ENCODE measurements at regions not wholly inside any gene's neighbourhood (a gene's known extent, or its start where the extent isn't known, plus 50 kb on each side); places are given as distances from the start of the nearest gene placed in this dataset.

DNA sequence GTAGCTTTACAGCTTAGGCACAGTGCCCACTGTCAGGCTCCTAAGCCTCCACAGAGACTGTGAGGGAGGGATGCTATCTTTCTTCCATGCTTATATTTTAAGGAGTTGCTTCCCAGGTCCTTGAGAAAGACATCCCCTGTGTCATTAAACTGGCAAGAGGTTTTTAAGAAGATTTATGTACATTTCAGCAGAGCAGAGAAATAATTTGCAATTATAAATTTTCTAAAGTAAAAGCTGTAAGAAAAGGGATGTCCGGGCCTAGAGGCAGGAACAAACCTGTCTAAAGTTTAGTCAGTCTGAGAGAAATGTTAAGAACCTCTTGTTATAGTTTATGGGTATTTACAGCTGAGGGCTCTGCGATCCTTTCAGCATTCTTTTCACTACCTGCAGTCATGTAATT, 716.1 kb downstream of the SLC16A7 start:
- no peak overlapping the region for H3K27ac ChIP-seq
- TF ChIP-seq, protein P1, sequence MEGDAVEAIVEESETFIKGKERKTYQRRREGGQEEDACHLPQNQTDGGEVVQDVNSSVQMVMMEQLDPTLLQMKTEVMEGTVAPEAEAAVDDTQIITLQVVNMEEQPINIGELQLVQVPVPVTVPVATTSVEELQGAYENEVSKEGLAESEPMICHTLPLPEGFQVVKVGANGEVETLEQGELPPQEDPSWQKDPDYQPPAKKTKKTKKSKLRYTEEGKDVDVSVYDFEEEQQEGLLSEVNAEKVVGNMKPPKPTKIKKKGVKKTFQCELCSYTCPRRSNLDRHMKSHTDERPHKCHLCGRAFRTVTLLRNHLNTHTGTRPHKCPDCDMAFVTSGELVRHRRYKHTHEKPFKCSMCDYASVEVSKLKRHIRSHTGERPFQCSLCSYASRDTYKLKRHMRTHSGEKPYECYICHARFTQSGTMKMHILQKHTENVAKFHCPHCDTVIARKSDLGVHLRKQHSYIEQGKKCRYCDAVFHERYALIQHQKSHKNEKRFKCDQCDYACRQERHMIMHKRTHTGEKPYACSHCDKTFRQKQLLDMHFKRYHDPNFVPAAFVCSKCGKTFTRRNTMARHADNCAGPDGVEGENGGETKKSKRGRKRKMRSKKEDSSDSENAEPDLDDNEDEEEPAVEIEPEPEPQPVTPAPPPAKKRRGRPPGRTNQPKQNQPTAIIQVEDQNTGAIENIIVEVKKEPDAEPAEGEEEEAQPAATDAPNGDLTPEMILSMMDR (IDR thresholded peaks at IDR 0.05) = no peak
- no peak for TF ChIP-seq ZFX (IDR thresholded peaks at IDR 0.05; ENCODE audit: borderline replicate concordance)

DNA sequence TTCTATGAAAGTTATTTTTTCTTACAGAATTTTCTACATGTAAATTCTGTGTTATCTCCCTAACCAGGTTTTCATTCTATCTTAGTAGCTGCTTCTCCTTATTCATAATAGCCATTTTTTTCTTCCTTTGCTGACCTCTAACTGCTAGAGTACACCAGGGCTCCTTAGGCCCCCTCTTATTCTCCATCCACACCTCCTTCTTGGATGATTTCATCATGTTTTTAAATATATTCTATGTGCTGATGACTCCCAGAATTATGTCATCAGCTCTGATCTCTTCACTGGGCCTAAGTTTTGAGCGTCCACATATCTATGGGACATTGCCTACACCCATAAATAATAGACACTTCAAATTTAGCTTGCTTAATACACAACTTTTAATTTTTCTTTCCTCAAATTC, 721.5 kb downstream of the SLC16A7 start:
- no peak overlapping the region for H3K27ac ChIP-seq
- TF ChIP-seq, protein P1 (IDR thresholded peaks at IDR 0.05) = no peak
- TF ChIP-seq ZFX (IDR thresholded peaks at IDR 0.05; ENCODE audit: borderline replicate concordance) = no peak

DNA sequence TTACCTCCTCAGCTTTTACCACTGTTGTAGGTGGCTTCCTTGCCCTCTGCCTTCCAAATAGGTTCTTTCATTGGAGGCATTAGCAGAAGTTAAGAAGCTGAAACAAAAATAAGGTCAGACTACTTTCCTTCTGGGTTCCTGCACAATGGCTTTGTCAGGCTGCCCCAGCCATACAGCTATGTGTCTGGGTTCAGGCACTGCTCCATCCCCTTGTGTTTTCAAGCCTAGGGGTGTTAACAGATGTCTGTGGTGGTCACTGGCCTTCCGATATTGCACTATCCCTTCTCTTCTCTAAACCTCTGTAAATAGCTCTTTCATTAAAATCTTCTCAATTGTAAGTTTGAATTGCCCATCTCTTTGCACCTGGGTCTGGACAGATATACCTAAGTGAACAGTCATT, 728.9 kb downstream of the SLC16A7 start:
- H3K27ac ChIP-seq = no peak overlapping the region
- TF ChIP-seq ZFX (IDR thresholded peaks at IDR 0.05; ENCODE audit: borderline replicate concordance) = no peak
- TF ChIP-seq, protein P1 (IDR thresholded peaks at IDR 0.05) = no peak

DNA sequence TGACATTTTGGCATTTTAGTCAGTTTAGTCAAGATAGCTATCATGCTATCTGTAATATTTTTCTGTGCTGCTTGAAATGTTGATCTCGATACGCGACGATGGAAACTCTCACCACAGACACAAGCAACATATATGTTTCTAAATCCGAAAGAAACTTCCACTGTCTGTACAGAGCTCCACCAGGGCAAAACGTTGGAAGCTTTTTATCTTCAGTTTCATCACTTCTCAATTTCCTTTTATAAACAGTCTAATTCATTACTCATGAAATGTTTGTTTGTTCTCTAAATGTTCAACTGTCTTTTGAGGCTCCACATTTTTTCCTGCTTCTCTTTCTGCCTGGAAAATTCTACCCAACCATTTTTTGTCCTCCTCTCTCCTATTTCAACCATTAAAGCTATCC, 737.6 kb downstream of the SLC16A7 start:
- TF ChIP-seq, protein P1 (IDR thresholded peaks at IDR 0.05) = no peak
- TF ChIP-seq ZFX (IDR thresholded peaks at IDR 0.05; ENCODE audit: borderline replicate concordance) = no peak
- H3K27ac ChIP-seq = no peak overlapping the region

DNA sequence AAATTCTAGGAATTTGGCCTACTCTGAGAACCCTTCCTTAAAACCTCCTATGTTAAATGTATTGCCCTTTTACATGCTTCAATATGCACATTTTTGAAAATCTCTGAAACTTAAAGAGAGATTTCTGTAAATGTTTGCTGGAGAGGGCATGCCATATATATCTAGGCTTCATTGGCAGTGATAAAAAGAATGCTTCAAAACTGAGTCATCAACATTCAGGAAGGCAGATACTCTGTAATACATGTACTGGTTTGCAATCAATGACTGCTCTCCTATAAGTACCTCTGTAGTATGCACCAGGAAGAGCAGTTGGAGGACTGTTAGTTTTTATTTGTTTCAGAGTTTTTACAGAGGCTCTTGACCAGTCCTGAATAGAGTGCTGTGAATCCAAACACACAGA, 739.9 kb downstream of the SLC16A7 start:
- no peak overlapping the region for H3K27ac ChIP-seq
- no peak for TF ChIP-seq ZFX (IDR thresholded peaks at IDR 0.05; ENCODE audit: borderline replicate concordance)
- TF ChIP-seq, protein P1 (IDR thresholded peaks at IDR 0.05) = no peak

DNA sequence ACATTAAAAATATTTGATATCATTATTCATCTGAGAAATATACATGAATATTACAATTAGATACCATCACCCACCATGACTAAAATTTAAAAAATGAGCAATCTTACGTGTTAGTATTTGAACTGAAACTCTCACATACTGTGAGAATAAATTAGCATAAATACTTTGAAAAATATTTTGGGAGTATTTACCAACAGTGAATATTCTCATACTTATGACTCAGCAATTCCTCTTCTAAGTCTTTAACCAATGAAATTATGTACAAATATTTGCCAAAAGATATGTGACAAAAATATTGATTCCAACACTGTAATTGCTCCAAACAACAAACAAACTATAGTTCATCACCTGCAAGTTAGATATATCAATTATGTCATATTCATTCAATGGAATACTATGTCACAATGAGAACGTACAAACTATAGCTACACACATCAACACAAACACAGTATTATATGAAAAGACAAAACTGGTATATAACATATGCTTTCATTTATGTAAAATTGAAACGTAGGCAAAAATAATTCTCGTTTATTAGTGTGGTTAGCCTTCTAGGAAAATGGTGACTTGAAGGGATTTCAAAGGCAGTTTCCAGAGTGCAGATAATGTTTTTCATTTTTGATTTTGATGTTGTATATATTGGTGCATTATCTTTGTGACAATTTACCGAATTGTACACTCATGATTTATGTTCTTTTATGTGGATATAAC, 742.2 kb downstream of the SLC16A7 start:
- TF ChIP-seq, protein P1 (IDR thresholded peaks at IDR 0.05) = no peak
- no peak for TF ChIP-seq ZFX (IDR thresholded peaks at IDR 0.05; ENCODE audit: borderline replicate concordance)
- H3K27ac ChIP-seq = no peak overlapping the region

DNA sequence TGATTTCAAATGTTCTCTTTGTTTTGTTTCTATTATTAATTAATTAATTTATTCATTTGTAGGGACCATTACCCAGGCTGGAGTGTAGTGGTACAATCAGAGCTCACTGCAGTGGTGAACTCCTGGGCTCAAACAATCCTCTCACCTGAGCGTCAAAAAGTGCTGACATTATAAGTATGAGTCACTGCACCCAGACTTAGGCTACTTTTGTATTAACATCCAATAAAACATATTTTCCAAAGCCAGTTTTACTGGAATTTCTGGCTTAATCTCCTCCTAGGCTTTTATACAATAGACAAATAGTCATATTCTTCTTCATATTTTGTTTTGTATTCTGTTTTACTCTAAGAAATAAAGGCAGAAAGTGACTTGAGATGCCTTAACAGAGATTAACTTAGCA, 749.6 kb downstream of the SLC16A7 start:
- no peak for TF ChIP-seq ZFX (IDR thresholded peaks at IDR 0.05; ENCODE audit: borderline replicate concordance)
- TF ChIP-seq, protein P1 (IDR thresholded peaks at IDR 0.05) = no peak
- no peak overlapping the region for H3K27ac ChIP-seq

Data from 22Rv1 (cell line).